Suprapubic skin (tissue), 3 donors: ENCODE measurements at regions not wholly inside any gene's neighbourhood (a gene's known extent, or its start where the extent isn't known, plus 50 kb on each side); places are given as distances from the start of the nearest gene placed in this dataset.

ENCODE experiments used
- CTCF ChIP-seq, 2 donors: fragments of 200-600 bp in 1 of 2; fragments of 450-650 bp in 1 of 2; sonication (generic) in 1 of 2; IDR thresholded peaks; one replicate each; pipeline ENCODE4 v1.5.1; 2016 to 2019; ENCODE audit warnings: antibody characterized with exemption in 2 of 2, mild to moderate bottlenecking in 1 of 2, moderate library complexity in 1 of 2
- POLR2A ChIP-seq, 2 donors: fragments of 450-650 bp; IDR thresholded peaks; one replicate each; pipeline ENCODE4 v1.6.1; 2017; ENCODE audit warnings: antibody characterized with exemption in 2 of 2, mild to moderate bottlenecking in 2 of 2, moderate library complexity in 2 of 2

GRCh38 chr7:63030061-63030460 lies 968.6 kb upstream of the ZNF722 start:
- TF ChIP-seq CTCF (IDR thresholded peaks at IDR 0.05) (no peak), POLR2A (IDR thresholded peaks at IDR 0.05) (no peak)
